HFF-Myc (cell line): ENCODE measurements at regions not wholly inside any gene's neighbourhood (a gene's known extent, or its start where the extent isn't known, plus 50 kb on each side); places are given as distances from the start of the nearest gene placed in this dataset.

Experiments used
- DNase-seq: peaks from one replicate; pipeline ENCODE4 v3.0.0-alpha.2; 2011; ENCODE audit warnings: low read depth; ENCODE audit errors: extremely low read depth
- H3K4me3 ChIP-seq: replicated peaks from 2 replicates; pipeline ENCODE4 v1.5.1; 2011; ENCODE audit warnings: low read depth, mild to moderate bottlenecking, control low read depth, low read length
- TF ChIP-seq, protein P1 (sequence below): IDR thresholded peaks from 2 replicates; pipeline ENCODE4 v1.5.1; 2012; ENCODE audit warnings: mild to moderate bottlenecking, low read depth, low read length, control low read depth; ENCODE audit errors: missing control alignments

DNA sequence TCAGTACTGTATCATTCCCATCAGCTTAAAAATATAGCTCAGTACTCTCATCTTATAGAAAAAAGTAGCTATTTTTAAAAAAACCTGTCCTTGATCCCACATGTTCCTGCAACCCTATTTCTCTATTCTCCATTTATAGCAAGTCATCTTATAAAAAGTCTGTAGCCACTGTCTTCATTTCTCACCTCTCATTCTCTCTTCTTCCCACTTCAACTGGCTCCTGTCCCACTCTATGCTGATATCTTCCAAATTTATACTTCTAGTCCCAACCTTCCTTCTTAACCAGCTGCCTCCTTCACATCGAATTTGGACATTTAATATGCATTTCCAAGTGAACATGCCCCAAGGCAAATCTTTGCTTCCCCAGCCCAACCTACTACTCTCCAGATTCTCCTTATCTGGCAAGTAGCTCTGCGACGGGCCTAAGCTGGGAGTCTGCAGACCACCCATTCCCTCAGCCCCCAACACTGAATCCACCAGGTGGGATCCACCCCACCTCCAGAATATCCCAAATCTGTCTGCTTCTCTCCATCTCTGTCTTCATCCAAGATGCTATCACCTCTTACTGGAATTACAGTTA, 52.0 kb upstream of the TANC2 start:
- no peak for DNase-seq
- H3K4me3 ChIP-seq, result no peak overlapping the region
- TF ChIP-seq, protein P1, sequence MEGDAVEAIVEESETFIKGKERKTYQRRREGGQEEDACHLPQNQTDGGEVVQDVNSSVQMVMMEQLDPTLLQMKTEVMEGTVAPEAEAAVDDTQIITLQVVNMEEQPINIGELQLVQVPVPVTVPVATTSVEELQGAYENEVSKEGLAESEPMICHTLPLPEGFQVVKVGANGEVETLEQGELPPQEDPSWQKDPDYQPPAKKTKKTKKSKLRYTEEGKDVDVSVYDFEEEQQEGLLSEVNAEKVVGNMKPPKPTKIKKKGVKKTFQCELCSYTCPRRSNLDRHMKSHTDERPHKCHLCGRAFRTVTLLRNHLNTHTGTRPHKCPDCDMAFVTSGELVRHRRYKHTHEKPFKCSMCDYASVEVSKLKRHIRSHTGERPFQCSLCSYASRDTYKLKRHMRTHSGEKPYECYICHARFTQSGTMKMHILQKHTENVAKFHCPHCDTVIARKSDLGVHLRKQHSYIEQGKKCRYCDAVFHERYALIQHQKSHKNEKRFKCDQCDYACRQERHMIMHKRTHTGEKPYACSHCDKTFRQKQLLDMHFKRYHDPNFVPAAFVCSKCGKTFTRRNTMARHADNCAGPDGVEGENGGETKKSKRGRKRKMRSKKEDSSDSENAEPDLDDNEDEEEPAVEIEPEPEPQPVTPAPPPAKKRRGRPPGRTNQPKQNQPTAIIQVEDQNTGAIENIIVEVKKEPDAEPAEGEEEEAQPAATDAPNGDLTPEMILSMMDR, result no peak

DNA sequence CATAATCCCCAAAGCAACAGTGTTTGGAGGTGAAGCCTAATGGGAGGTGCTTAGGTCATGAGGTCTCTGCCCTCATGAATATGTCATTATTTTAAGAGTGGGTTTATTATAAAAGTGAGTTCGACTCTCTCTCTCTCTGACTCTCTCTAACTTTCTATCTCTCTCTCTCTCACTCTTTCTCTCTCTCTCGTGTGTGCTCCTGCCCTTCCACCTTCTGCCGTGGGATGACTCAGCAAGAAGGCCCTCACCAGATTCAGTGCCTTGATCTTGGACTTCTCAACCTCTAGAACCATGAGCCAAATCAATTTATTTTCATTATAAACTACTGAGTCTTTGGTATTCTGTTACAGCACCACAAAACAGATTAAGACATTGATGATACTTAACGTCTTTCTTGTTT, 53.7 kb upstream of the TANC2 start:
- TF ChIP-seq, protein P1, result no peak
- no peak for DNase-seq
- H3K4me3 ChIP-seq, result no peak overlapping the region

DNA sequence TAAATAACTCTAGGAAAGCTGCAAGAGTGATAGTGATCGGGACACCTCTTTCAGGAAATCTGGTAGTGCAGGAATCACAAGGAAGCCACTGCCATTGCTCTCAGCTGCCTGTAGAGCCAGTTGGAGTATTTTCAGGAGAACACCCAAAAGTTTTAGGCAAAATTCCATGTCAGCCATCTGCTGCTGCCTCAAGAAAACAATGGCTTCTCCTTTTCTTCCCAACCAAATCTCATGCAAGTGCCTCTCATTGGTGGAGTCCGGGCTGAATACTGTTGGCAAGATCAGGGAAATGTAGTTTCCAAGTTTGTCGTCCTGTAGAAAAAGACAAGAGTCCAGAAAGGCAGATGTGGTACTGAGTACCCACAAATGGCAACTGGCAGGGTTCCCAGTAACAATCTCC, 54.9 kb upstream of the TANC2 start:
- no peak overlapping the region for H3K4me3 ChIP-seq
- DNase-seq, result no peak
- TF ChIP-seq, protein P1, result no peak

DNA sequence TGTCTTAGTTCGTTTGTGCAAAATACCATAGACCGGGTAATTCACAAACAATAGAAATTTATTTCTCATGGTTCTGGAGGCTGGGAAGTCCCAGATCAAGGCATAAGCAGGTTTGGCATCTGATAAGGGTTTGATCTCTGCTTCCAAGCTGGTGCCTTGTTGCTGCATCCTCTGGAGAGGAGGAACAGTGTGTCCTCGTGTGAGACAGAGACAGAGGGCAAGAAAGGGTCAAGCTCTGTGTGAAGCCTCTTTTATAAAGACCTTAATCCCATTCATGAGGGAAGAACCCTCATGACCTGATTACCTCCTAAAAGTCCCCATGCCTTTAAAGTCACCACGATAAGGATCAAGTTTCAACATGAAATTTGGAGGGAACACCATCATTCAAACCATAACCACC, 55.8 kb upstream of the TANC2 start:
- TF ChIP-seq, protein P1, result no peak
- DNase-seq, result no peak

DNA sequence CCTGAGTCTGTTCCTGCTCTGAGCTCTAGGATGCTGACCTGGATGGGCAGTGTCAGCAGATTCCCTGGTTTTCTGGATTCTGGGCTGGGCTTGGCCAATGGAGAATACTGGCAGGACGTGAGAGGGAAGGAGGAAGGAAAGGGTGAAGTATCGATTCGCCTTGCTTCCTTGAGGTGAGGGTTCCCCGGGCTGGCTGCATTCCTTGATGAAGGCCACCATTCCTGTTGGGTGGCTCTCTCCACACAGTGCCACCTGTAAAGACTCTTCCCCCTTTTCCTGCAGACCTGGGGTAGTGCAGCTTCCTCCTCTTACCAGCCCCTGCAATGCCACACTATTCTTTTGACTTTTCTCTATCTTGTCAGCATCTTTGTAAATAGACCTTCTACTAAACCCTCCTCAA, 58.1 kb upstream of the TANC2 start:
- TF ChIP-seq, protein P1, result no peak
- DNase-seq, result no peak
- no peak overlapping the region for H3K4me3 ChIP-seq

More for the DNA sequence above, 55.8 kb upstream of the TANC2 start:
- no peak overlapping the region for H3K4me3 ChIP-seq

DNA sequence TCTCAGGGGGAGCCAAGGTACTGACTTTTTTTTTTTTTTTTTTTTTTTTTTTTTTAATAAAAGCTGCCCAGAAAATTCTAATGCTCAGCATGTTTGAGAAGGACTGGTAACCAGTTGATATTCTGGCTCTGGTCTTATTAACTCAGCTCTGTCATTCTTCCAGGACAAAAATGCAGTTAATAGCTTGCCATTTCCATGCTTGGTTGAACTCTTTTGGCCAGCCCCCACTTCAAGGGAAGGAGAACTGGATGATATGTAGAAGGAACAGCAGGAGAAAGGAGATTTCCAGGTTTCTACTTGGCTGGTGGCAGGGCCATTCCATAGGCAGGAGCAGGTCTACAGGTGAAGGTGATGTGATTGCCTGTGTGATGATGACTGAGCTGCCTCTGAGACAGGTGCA, 59.2 kb upstream of the TANC2 start:
- TF ChIP-seq, protein P1, result no peak
- H3K4me3 ChIP-seq, result no peak overlapping the region

DNA sequence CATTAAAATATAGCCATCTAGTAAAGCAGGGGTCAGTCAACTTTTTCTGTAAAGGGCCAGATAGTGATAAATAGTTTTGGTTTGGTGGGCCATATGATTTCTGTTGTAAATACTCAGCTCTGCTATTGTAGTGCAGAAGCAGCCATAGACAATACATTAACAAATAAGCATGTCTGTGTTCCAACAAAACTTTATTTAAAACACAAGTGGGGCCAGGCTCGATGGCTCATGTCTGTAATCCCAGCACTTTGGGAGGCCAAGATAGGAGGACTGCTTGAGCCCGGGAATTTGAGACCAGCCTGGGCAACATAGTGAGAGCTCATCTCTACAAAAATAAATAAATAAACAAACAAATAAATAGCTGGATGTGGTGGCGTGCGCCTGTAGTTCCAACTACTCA, 60.8 kb upstream of the TANC2 start:
- TF ChIP-seq, protein P1, result no peak
- H3K4me3 ChIP-seq, result no peak overlapping the region
- no peak for DNase-seq

More for the DNA sequence above, 59.2 kb upstream of the TANC2 start:
- DNase-seq, result no peak
